DND-41 (cell line): ENCODE measurements at regions not wholly inside any gene's neighbourhood (a gene's known extent, or its start where the extent isn't known, plus 50 kb on each side); places are given as distances from the start of the nearest gene placed in this dataset.

Source experiments
- EZH2 ChIP-seq: IDR thresholded peaks from 3 replicates; pipeline ENCODE4 v1.6.1; 2012; ENCODE audit warnings: borderline replicate concordance, low read depth, mild to moderate bottlenecking, moderate library complexity, low read length, inconsistent platforms; ENCODE audit not compliant: severe bottlenecking
- TF ChIP-seq, protein P1 (sequence below): IDR thresholded peaks from 2 replicates; pipeline ENCODE4 v1.5.1; 2012; ENCODE audit warnings: borderline replicate concordance, low read length, moderate library complexity, mild to moderate bottlenecking; ENCODE audit not compliant: poor library complexity, severe bottlenecking; ENCODE audit errors: extremely low read depth

- no peak for TF ChIP-seq EZH2
- TF ChIP-seq, protein P1, sequence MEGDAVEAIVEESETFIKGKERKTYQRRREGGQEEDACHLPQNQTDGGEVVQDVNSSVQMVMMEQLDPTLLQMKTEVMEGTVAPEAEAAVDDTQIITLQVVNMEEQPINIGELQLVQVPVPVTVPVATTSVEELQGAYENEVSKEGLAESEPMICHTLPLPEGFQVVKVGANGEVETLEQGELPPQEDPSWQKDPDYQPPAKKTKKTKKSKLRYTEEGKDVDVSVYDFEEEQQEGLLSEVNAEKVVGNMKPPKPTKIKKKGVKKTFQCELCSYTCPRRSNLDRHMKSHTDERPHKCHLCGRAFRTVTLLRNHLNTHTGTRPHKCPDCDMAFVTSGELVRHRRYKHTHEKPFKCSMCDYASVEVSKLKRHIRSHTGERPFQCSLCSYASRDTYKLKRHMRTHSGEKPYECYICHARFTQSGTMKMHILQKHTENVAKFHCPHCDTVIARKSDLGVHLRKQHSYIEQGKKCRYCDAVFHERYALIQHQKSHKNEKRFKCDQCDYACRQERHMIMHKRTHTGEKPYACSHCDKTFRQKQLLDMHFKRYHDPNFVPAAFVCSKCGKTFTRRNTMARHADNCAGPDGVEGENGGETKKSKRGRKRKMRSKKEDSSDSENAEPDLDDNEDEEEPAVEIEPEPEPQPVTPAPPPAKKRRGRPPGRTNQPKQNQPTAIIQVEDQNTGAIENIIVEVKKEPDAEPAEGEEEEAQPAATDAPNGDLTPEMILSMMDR = no peak
Observed at GRCh38 chr12:38961012-38961411, 55.6 kb upstream of the CPNE8 start.
